SK-N-SH treated with all-trans-retinoic acid at 6 μM for 48 hours (cell line): ENCODE measurements at regions not wholly inside any gene's neighbourhood (a gene's known extent, or its start where the extent isn't known, plus 50 kb on each side); places are given as distances from the start of the nearest gene placed in this dataset.

Experiments
- ATAC-seq: fragments of 200-7000 bp; cut with Tn5 transposase; 3 replicates; pipeline ENCODE4 v1.9.1; 2020; ENCODE audit warnings: mild to moderate bottlenecking, moderate library complexity
- ARNTL ChIP-seq: fragments of 450-650 bp; formaldehyde crosslinking; IDR thresholded peaks from 2 replicates; pipeline ENCODE4 v1.5.0; 2020; ENCODE audit warnings: low read depth, mild to moderate bottlenecking, moderate library complexity, borderline replicate concordance
- BACH2 ChIP-seq: fragments of 250-450 bp; sonication (Bioruptor Pico); IDR thresholded peaks from 2 replicates; pipeline ENCODE4 v1.9.0; 2021; ENCODE audit warnings: mild to moderate bottlenecking, borderline replicate concordance
- CSRNP3 ChIP-seq: fragments of 250-450 bp; sonication (Bioruptor Pico); IDR thresholded peaks from 2 replicates; pipeline ENCODE4 v1.5.1; 2021; ENCODE audit warnings: mild to moderate bottlenecking, moderate library complexity
- ESRRG ChIP-seq: fragments of 250-450 bp; sonication (Bioruptor Pico); IDR thresholded peaks from 2 replicates; pipeline ENCODE4 v1.6.1; 2021; ENCODE audit warnings: mild to moderate bottlenecking
- GLIS3 ChIP-seq: fragments of 250-450 bp; sonication (Bioruptor Pico); IDR thresholded peaks from 2 replicates; pipeline ENCODE4 v1.5.0; 2020; ENCODE audit warnings: mild to moderate bottlenecking, moderate library complexity
- OSR1 ChIP-seq: fragments of 250-450 bp; sonication (Bioruptor Pico); IDR thresholded peaks from 2 replicates; pipeline ENCODE4 v1.8.0; 2022; ENCODE audit warnings: moderate library complexity, mild to moderate bottlenecking, inconsistent platforms
- PATZ1 ChIP-seq: fragments of 250-450 bp; sonication (Bioruptor Pico); IDR thresholded peaks from 2 replicates; pipeline ENCODE4 v1.8.0; 2020; ENCODE audit warnings: mild to moderate bottlenecking, moderate library complexity, borderline replicate concordance
- POU6F1 ChIP-seq: fragments of 250-450 bp; sonication (Bioruptor Pico); IDR thresholded peaks from 2 replicates; pipeline ENCODE4 v1.8.0; 2021; ENCODE audit warnings: low read depth, mild to moderate bottlenecking, moderate library complexity, borderline replicate concordance
- PPARA ChIP-seq: fragments of 250-450 bp; sonication (Bioruptor Pico); IDR thresholded peaks from 2 replicates; pipeline ENCODE4 v1.5.0; 2020; ENCODE audit warnings: mild to moderate bottlenecking, borderline replicate concordance
- RARB ChIP-seq: fragments of 250-450 bp; sonication (Bioruptor Pico); IDR thresholded peaks from 2 replicates; pipeline ENCODE4 v1.8.0; 2021; ENCODE audit warnings: mild to moderate bottlenecking, moderate library complexity
- SNAI2 ChIP-seq: fragments of 250-450 bp; sonication (Bioruptor Pico); IDR thresholded peaks from 2 replicates; pipeline ENCODE4 v1.5.0; 2020; ENCODE audit warnings: mild to moderate bottlenecking, moderate library complexity
- TCF4 ChIP-seq: fragments of 250-450 bp; sonication (Bioruptor Pico); IDR thresholded peaks from 2 replicates; pipeline ENCODE4 v1.8.0; 2021; ENCODE audit warnings: mild to moderate bottlenecking, moderate library complexity, borderline replicate concordance
- TOX ChIP-seq: fragments of 250-450 bp; sonication (Bioruptor Pico); IDR thresholded peaks from 2 replicates; pipeline ENCODE4 v1.8.0; 2021; ENCODE audit warnings: mild to moderate bottlenecking, moderate library complexity, borderline replicate concordance
- TSHZ2 ChIP-seq: fragments of 250-450 bp; sonication (Bioruptor Pico); IDR thresholded peaks from 2 replicates; pipeline ENCODE4 v1.5.0; 2020; ENCODE audit warnings: mild to moderate bottlenecking, moderate library complexity
- ZC3H10 ChIP-seq: fragments of 250-450 bp; sonication (Bioruptor Pico); IDR thresholded peaks from 2 replicates; pipeline ENCODE4 v1.5.1; 2021; ENCODE audit warnings: mild to moderate bottlenecking, moderate library complexity
- ZFP3 ChIP-seq: fragments of 250-450 bp; sonication (Bioruptor Pico); IDR thresholded peaks from 2 replicates; pipeline ENCODE4 v1.5.0; 2020; ENCODE audit warnings: mild to moderate bottlenecking, moderate library complexity
- ZFP30 ChIP-seq: fragments of 450-650 bp; formaldehyde crosslinking; IDR thresholded peaks from 2 replicates; pipeline ENCODE4 v1.5.0; 2022; ENCODE audit warnings: mild to moderate bottlenecking, moderate library complexity
- ZNF565 ChIP-seq: fragments of 450-650 bp; formaldehyde crosslinking; conservative IDR thresholded peaks from 2 replicates; pipeline ENCODE4 v1.5.0; 2020; ENCODE audit warnings: low read depth, mild to moderate bottlenecking, moderate library complexity
- ZNF70 ChIP-seq: fragments of 450-650 bp; formaldehyde crosslinking; IDR thresholded peaks from 2 replicates; pipeline ENCODE4 v1.5.0; 2020; ENCODE audit warnings: mild to moderate bottlenecking, moderate library complexity
- ZNF8 ChIP-seq: fragments of 450-650 bp; formaldehyde crosslinking; IDR thresholded peaks from 2 replicates; pipeline ENCODE4 v1.5.0; 2020; ENCODE audit warnings: mild to moderate bottlenecking, moderate library complexity

- no peak for TF ChIP-seq ZC3H10 (CRISPR knock-in tag)
- TF ChIP-seq ZNF70 (CRISPR knock-in tag): no peak
- TF ChIP-seq RARB (CRISPR knock-in tag): no peak
- no peak for TF ChIP-seq GLIS3 (CRISPR knock-in tag)
- TF ChIP-seq ESRRG: no peak
- TF ChIP-seq PPARA (CRISPR knock-in tag): no peak
- no peak for TF ChIP-seq SNAI2 (CRISPR knock-in tag)
- no peak for TF ChIP-seq PATZ1
- TF ChIP-seq TOX (CRISPR knock-in tag): no peak
- TF ChIP-seq ZNF565: no peak
- TF ChIP-seq BACH2 (CRISPR knock-in tag): no peak
- TF ChIP-seq TCF4: no peak
- TF ChIP-seq TSHZ2: no peak
- TF ChIP-seq ARNTL (CRISPR knock-in tag): no peak
- no peak for TF ChIP-seq CSRNP3 (CRISPR knock-in tag)
- no peak for TF ChIP-seq ZFP30
- TF ChIP-seq ZNF8 (CRISPR knock-in tag): no peak
- TF ChIP-seq, all 23 proteins: peak for 0
- no peak for ATAC-seq
Measured at GRCh38 chr10:130481936-130482335, 345.7 kb downstream of the GLRX3 start.

- TF ChIP-seq ZNF565: no peak
- no peak for TF ChIP-seq BACH2 (CRISPR knock-in tag)
- no peak for TF ChIP-seq ARNTL (CRISPR knock-in tag)
- TF ChIP-seq OSR1 (CRISPR knock-in tag): no peak
- no peak for TF ChIP-seq ZNF70 (CRISPR knock-in tag)
- no peak for TF ChIP-seq RARB (CRISPR knock-in tag)
- no peak for TF ChIP-seq ZFP3
- no peak for ATAC-seq
Measured at GRCh38 chr10:130483691-130484467, 347.7 kb downstream of the GLRX3 start.

- TF ChIP-seq BACH2 (CRISPR knock-in tag): no peak
- TF ChIP-seq TOX (CRISPR knock-in tag): no peak
- ATAC-seq: no peak
Measured at GRCh38 chr10:130484468-130485180, 348.4 kb downstream of the GLRX3 start.

- TF ChIP-seq POU6F1 (CRISPR knock-in tag) (no peak), GLIS3 (CRISPR knock-in tag) (no peak), TOX (CRISPR knock-in tag) (no peak), ESRRG (no peak)
- no peak for ATAC-seq
Measured at GRCh38 chr10:130485236-130485957, 349.2 kb downstream of the GLRX3 start.
